Activated CD8-positive, alpha-beta memory T cell treated with anti-CD3 and anti-CD28 coated beads, Interleukin-2, amount 10 ng/mL, durations not matched to agents 7 days and 5 days (primary cell): ENCODE measurements at regions not wholly inside any gene's neighbourhood (a gene's known extent, or its start where the extent isn't known, plus 50 kb on each side); places are given as distances from the start of the nearest gene placed in this dataset.

Experiments used
- ATAC-seq: fragments of 150-1000 bp; cut with Tn5 transposase; one replicate; pipeline ENCODE4 v1.10.0; 2021; ENCODE audit warnings: moderate library complexity
- CTCF ChIA-PET: fragments of 350-600 bp; sonication (Branson Sonifier 250); formaldehyde crosslinking; loops from one replicate; lab custom pipeline; 2021; ENCODE audit warnings: antibody characterized with exemption; lab: Charles Lee
- DNase-seq: peaks from one replicate; pipeline ENCODE4 v3.0.0-alpha.2; 2020
- H3K27ac Mint-ChIP-seq: one replicate; pipeline ENCODE4 v1.8.0; 2021; ENCODE audit warnings: mild to moderate bottlenecking, mixed read lengths
- H3K27me3 Mint-ChIP-seq: one replicate; pipeline ENCODE4 v1.8.0; 2021; ENCODE audit warnings: mixed read lengths
- H3K36me3 Mint-ChIP-seq: one replicate; pipeline ENCODE4 v1.8.0; 2021; ENCODE audit warnings: mild to moderate bottlenecking, mixed read lengths
- H3K4me1 Mint-ChIP-seq: one replicate; pipeline ENCODE4 v1.8.0; 2021; ENCODE audit warnings: mixed read lengths
- H3K4me3 Mint-ChIP-seq: one replicate; pipeline ENCODE4 v1.8.0; 2021; ENCODE audit warnings: mild to moderate bottlenecking, moderate library complexity, mixed read lengths
- H3K9me3 Mint-ChIP-seq: one replicate; pipeline ENCODE4 v1.8.0; 2022; ENCODE audit warnings: low read depth, mixed read lengths

- Mint-ChIP-seq H3K27me3 (no peaks in the 10 kb centered on the region), H3K4me3 (no peak overlapping the region), H3K9me3 (no peaks in the 10 kb centered on the region), H3K4me1 (no peaks in the 10 kb centered on the region), H3K36me3 (no peaks in the 10 kb centered on the region), H3K27ac (no peak overlapping the region)
- ATAC-seq: no peak
- DNase-seq: no peak
- CTCF ChIA-PET: no interaction called here
These were observed 142.3 kb downstream of the MIS18A start for GRCh38 chr21:32136546-32136945.

GRCh38 chr21:32135401-32136363 is 143.2 kb downstream of the MIS18A start:
- no peaks in the 10 kb centered on the region for H3K9me3 Mint-ChIP-seq

GRCh38 chr21:32134441-32135130 is 144.3 kb downstream of the MIS18A start:
- H3K4me1 Mint-ChIP-seq: no peaks in the 10 kb centered on the region
- peaks cover 3% of the 10 kb centered on the region for H3K27me3 Mint-ChIP-seq
- DNase-seq (no peak), ATAC-seq (no peak)
- H3K36me3 Mint-ChIP-seq: no peaks in the 10 kb centered on the region
- no peak overlapping the region for H3K27ac Mint-ChIP-seq
- CTCF ChIA-PET: no interaction called here
- H3K4me3 Mint-ChIP-seq: no peak overlapping the region
- H3K9me3 Mint-ChIP-seq: no peaks in the 10 kb centered on the region

More at GRCh38 chr21:32135401-32136363, 143.2 kb downstream of the MIS18A start:
- Mint-ChIP-seq H3K4me3 (no peak overlapping the region), H3K36me3 (no peaks in the 10 kb centered on the region), H3K4me1 (no peaks in the 10 kb centered on the region), H3K27ac (no peak overlapping the region), H3K27me3 (peaks cover 3% of the 10 kb centered on the region)
- no peak for ATAC-seq
- CTCF ChIA-PET: no interaction called here
- no peak for DNase-seq

- CTCF ChIA-PET: no interaction called here
- H3K9me3 Mint-ChIP-seq: no peaks in the 10 kb centered on the region
- no peak overlapping the region for H3K27ac Mint-ChIP-seq
- DNase-seq (no peak), ATAC-seq (no peak)
- no peaks in the 10 kb centered on the region for H3K4me1 Mint-ChIP-seq
- no peaks in the 10 kb centered on the region for H3K36me3 Mint-ChIP-seq
- H3K27me3 Mint-ChIP-seq: peaks cover 3% of the 10 kb centered on the region
- H3K4me3 Mint-ChIP-seq: no peak overlapping the region
These were observed 146.0 kb downstream of the MIS18A start for GRCh38 chr21:32132881-32133280.

GRCh38 chr21:32132409-32132808 is 146.4 kb downstream of the MIS18A start:
- Mint-ChIP-seq H3K36me3 (no peaks in the 10 kb centered on the region), H3K4me3 (no peak overlapping the region), H3K27ac (no peak overlapping the region), H3K9me3 (no peaks in the 10 kb centered on the region), H3K27me3 (peaks cover 3% of the 10 kb centered on the region), H3K4me1 (no peaks in the 10 kb centered on the region)
- DNase-seq (no peak), ATAC-seq (no peak)
- CTCF ChIA-PET: no interaction called here

- ATAC-seq (no peak), DNase-seq (no peak)
- Mint-ChIP-seq H3K27me3 (peaks cover 3% of the 10 kb centered on the region), H3K4me3 (no peak overlapping the region), H3K27ac (no peak overlapping the region), H3K4me1 (no peaks in the 10 kb centered on the region), H3K9me3 (no peaks in the 10 kb centered on the region), H3K36me3 (no peaks in the 10 kb centered on the region)
- CTCF ChIA-PET: no interaction called here
These were observed 146.9 kb downstream of the MIS18A start for GRCh38 chr21:32131960-32132359.

- Mint-ChIP-seq H3K4me1 (no peaks in the 10 kb centered on the region), H3K9me3 (no peaks in the 10 kb centered on the region), H3K36me3 (no peaks in the 10 kb centered on the region), H3K27me3 (peaks cover 6% of the 10 kb centered on the region), H3K4me3 (no peak overlapping the region), H3K27ac (no peak overlapping the region)
- CTCF ChIA-PET: no interaction called here
- no peak for DNase-seq
- no peak for ATAC-seq
These were observed 147.7 kb downstream of the MIS18A start for GRCh38 chr21:32131164-32131563.

- CTCF ChIA-PET: no interaction called here
- Mint-ChIP-seq H3K9me3 (no peaks in the 10 kb centered on the region), H3K4me1 (no peaks in the 10 kb centered on the region), H3K27me3 (peaks cover 6% of the 10 kb centered on the region), H3K36me3 (no peaks in the 10 kb centered on the region), H3K4me3 (no peak overlapping the region), H3K27ac (no peak overlapping the region)
- ATAC-seq (no peak), DNase-seq (no peak)
These were observed 148.6 kb downstream of the MIS18A start for GRCh38 chr21:32130031-32130891.

- no peak overlapping the region for H3K27ac Mint-ChIP-seq
- no peaks in the 10 kb centered on the region for H3K36me3 Mint-ChIP-seq
- H3K9me3 Mint-ChIP-seq: peaks cover 2% of the 10 kb centered on the region
- ATAC-seq (no peak), DNase-seq (no peak)
- H3K4me3 Mint-ChIP-seq: no peak overlapping the region
- CTCF ChIA-PET: no interaction called here
- peaks cover 9% of the 10 kb centered on the region for H3K27me3 Mint-ChIP-seq
- H3K4me1 Mint-ChIP-seq: no peaks in the 10 kb centered on the region
These were observed 151.8 kb downstream of the MIS18A start for GRCh38 chr21:32127081-32127480.

GRCh38 chr21:32122082-32122481 is 156.8 kb downstream of the MIS18A start:
- H3K27ac Mint-ChIP-seq: no peak overlapping the region
- H3K4me3 Mint-ChIP-seq: no peak overlapping the region
- CTCF ChIA-PET: interaction anchor here (0.6 kb wide), 1 partner anchor 47 kb away, joined by 3 read pairs; no protein-coding TSS in a partner anchor
- no peak for ATAC-seq
- no peaks in the 10 kb centered on the region for H3K4me1 Mint-ChIP-seq
- no peak for DNase-seq
- H3K9me3 Mint-ChIP-seq: peaks cover 2% of the 10 kb centered on the region
- no peaks in the 10 kb centered on the region for H3K36me3 Mint-ChIP-seq
- H3K27me3 Mint-ChIP-seq: peaks cover 9% of the 10 kb centered on the region

- peaks cover 6% of the 10 kb centered on the region for H3K27me3 Mint-ChIP-seq
- no peak overlapping the region for H3K27ac Mint-ChIP-seq
- CTCF ChIA-PET: interaction anchor here (0.7 kb wide), 1 partner anchor 54 kb away, joined by 3 read pairs; no protein-coding TSS in a partner anchor
- no peaks in the 10 kb centered on the region for H3K4me1 Mint-ChIP-seq
- no peak overlapping the region for H3K4me3 Mint-ChIP-seq
- DNase-seq (no peak), ATAC-seq (no peak)
- H3K9me3 Mint-ChIP-seq: peaks cover 2% of the 10 kb centered on the region
- H3K36me3 Mint-ChIP-seq: no peaks in the 10 kb centered on the region
These were observed 158.6 kb downstream of the MIS18A start for GRCh38 chr21:32120230-32120629.

GRCh38 chr21:32119811-32120210 is 159.0 kb downstream of the MIS18A start:
- CTCF ChIA-PET: interaction anchor here (0.7 kb wide), 1 partner anchor 54 kb away, joined by 3 read pairs; no protein-coding TSS in a partner anchor
- Mint-ChIP-seq H3K9me3 (peaks cover 2% of the 10 kb centered on the region), H3K27me3 (peaks cover 6% of the 10 kb centered on the region), H3K36me3 (no peaks in the 10 kb centered on the region), H3K4me3 (no peak overlapping the region), H3K4me1 (no peaks in the 10 kb centered on the region), H3K27ac (no peak overlapping the region)
- no peak for ATAC-seq
- DNase-seq: no peak

GRCh38 chr21:32119389-32119788 is 159.5 kb downstream of the MIS18A start:
- no peak for DNase-seq
- Mint-ChIP-seq H3K27ac (no peak overlapping the region), H3K9me3 (peaks cover 2% of the 10 kb centered on the region), H3K4me1 (no peaks in the 10 kb centered on the region), H3K27me3 (peaks cover 6% of the 10 kb centered on the region), H3K36me3 (no peaks in the 10 kb centered on the region), H3K4me3 (no peak overlapping the region)
- no peak for ATAC-seq
- CTCF ChIA-PET: no interaction called here
